NCI-H1694 treated with DMSO at 0.1 percent for 48 hours (cell line): ENCODE measurements at regions not wholly inside any gene's neighbourhood (a gene's known extent, or its start where the extent isn't known, plus 50 kb on each side); places are given as distances from the start of the nearest gene placed in this dataset.
"Not testable (repeated sequence)": the region's sequence is repeated elsewhere in the genome, so short reads cannot be mapped to it uniquely, and the experiment has no call there.

Experiments used
- DNase-seq: peaks from one replicate; lab custom pipeline; 2025; lab: John Stamatoyannopoulos, UW

GRCh38 chr13:84744203-84744602, 861.9 kb upstream of the SLITRK1 start:
- no peak for DNase-seq

GRCh38 chr13:84741253-84741652, 859.0 kb upstream of the SLITRK1 start:
- DNase-seq: no peak

GRCh38 chr13:84739021-84739420, 856.7 kb upstream of the SLITRK1 start:
- DNase-seq: no peak

GRCh38 chr13:84737661-84738060, 855.4 kb upstream of the SLITRK1 start:
- DNase-seq: no peak

GRCh38 chr13:84730376-84730775, 848.1 kb upstream of the SLITRK1 start:
- DNase-seq: no peak

- DNase-seq: no peak
Observed at GRCh38 chr13:84705982-84706710, 823.9 kb upstream of the SLITRK1 start.

GRCh38 chr13:84702174-84702573, 819.9 kb upstream of the SLITRK1 start:
- DNase-seq: no peak

- DNase-seq: not testable (repeated sequence)
Observed at GRCh38 chr13:84697591-84697990, 815.3 kb upstream of the SLITRK1 start.

GRCh38 chr13:84686973-84687372, 804.7 kb upstream of the SLITRK1 start:
- no peak for DNase-seq

- no peak for DNase-seq
Observed at GRCh38 chr13:84686458-84686857, 804.2 kb upstream of the SLITRK1 start.

GRCh38 chr13:84684804-84685203, 802.5 kb upstream of the SLITRK1 start:
- no peak for DNase-seq

- DNase-seq: no peak
Observed at GRCh38 chr13:84684048-84684662, 801.9 kb upstream of the SLITRK1 start.

GRCh38 chr13:84683448-84683847, 801.2 kb upstream of the SLITRK1 start:
- no peak for DNase-seq

- no peak for DNase-seq
Observed at GRCh38 chr13:84677836-84678235, 795.6 kb upstream of the SLITRK1 start.

GRCh38 chr13:84672616-84673015, 790.3 kb upstream of the SLITRK1 start:
- no peak for DNase-seq

- no peak for DNase-seq
Observed at GRCh38 chr13:84670245-84670644, 788.0 kb upstream of the SLITRK1 start.

GRCh38 chr13:84668637-84669036, 786.4 kb upstream of the SLITRK1 start:
- DNase-seq: no peak

GRCh38 chr13:84662491-84662890, 780.2 kb upstream of the SLITRK1 start:
- DNase-seq: no peak

GRCh38 chr13:84661718-84662117, 779.4 kb upstream of the SLITRK1 start:
- DNase-seq: no peak

GRCh38 chr13:84659359-84659661, 777.0 kb upstream of the SLITRK1 start:
- no peak for DNase-seq

GRCh38 chr13:84658491-84659358, 776.5 kb upstream of the SLITRK1 start:
- no peak for DNase-seq

- DNase-seq: no peak
Observed at GRCh38 chr13:84655677-84656076, 773.4 kb upstream of the SLITRK1 start.

- no peak for DNase-seq
Observed at GRCh38 chr13:84654654-84655275, 772.5 kb upstream of the SLITRK1 start.
